Endothelial cell (in vitro differentiated cells): ENCODE measurements at regions not wholly inside any gene's neighbourhood (a gene's known extent, or its start where the extent isn't known, plus 50 kb on each side); places are given as distances from the start of the nearest gene placed in this dataset.
"Not testable (repeated sequence)": the region's sequence is repeated elsewhere in the genome, so short reads cannot be mapped to it uniquely, and the experiment has no call there.

ENCODE experiments used
- DNase-seq: peaks from one replicate; pipeline ENCODE4 v3.0.0; 2021; ENCODE audit warnings: low spot score
- H3K27ac Mint-ChIP-seq: one replicate; pipeline ENCODE4 v1.8.0; 2021; ENCODE audit warnings: mixed read lengths, inconsistent platforms; ENCODE audit not compliant: unreplicated experiment
- H3K27me3 Mint-ChIP-seq: one replicate; pipeline ENCODE4 v1.8.0; 2021; ENCODE audit warnings: mild to moderate bottlenecking, moderate library complexity, mixed read lengths, inconsistent platforms; ENCODE audit not compliant: unreplicated experiment
- H3K36me3 Mint-ChIP-seq: one replicate; pipeline ENCODE4 v1.8.0; 2021; ENCODE audit warnings: mild to moderate bottlenecking, low read depth, mixed read lengths, inconsistent platforms; ENCODE audit not compliant: unreplicated experiment
- H3K4me1 Mint-ChIP-seq: one replicate; pipeline ENCODE4 v1.8.0; 2021; ENCODE audit warnings: mild to moderate bottlenecking, mixed read lengths, inconsistent platforms; ENCODE audit not compliant: unreplicated experiment
- H3K4me3 Mint-ChIP-seq: one replicate; pipeline ENCODE4 v1.8.0; 2021; ENCODE audit warnings: mild to moderate bottlenecking, mixed read lengths, inconsistent platforms; ENCODE audit not compliant: unreplicated experiment
- H3K9me3 Mint-ChIP-seq: one replicate; pipeline ENCODE4 v1.8.0; 2021; ENCODE audit warnings: mixed read lengths, inconsistent platforms; ENCODE audit not compliant: unreplicated experiment
- TF ChIP-seq, protein P1 (sequence below): fragments of 200-600 bp; sonication (generic); IDR thresholded peaks from one replicate; pipeline ENCODE4 v1.5.0; 2021; ENCODE audit warnings: antibody characterized with exemption; ENCODE audit not compliant: unreplicated experiment

DNA sequence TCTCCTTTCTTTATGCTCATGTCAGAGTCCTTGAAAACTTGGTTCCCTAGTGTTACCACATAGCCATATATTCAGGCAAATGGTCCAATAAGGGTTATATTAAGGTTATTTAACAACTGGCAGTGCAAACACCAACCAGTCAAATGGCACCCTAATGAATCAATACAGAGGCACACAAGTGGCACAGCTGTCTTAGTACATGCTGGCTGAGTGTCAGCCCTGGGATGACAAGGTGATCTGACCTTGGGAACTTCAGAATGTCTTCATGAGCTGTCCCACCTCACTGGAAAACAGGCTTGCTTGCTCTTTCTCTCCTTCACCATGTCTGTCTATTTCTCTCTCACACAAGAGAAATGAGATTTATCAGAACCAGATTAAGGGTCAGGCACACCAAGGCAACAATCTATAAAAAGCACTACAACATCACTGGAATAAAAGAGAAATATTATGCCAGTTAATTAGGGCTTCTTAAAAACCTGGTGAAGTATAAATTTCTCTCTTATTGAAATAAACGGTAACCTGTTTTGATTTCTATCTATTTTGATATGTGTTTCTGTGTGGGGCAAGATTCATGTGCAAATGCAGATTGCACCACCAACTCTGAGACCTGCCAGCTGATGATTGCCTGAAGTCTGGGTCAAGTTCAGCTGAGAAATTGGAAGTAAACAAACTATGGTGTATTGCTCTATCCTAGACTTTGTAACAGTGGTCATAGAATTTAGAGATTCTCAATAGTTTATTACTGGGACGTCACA lies 140.7 kb downstream of the SREK1 start:
- Mint-ChIP-seq H3K36me3 (no peaks in the 10 kb centered on the region), H3K4me1 (no peaks in the 10 kb centered on the region), H3K27ac (no peak overlapping the region), H3K9me3 (no peaks in the 10 kb centered on the region), H3K4me3 (no peak overlapping the region), H3K27me3 (no peaks in the 10 kb centered on the region)
- TF ChIP-seq, protein P1, sequence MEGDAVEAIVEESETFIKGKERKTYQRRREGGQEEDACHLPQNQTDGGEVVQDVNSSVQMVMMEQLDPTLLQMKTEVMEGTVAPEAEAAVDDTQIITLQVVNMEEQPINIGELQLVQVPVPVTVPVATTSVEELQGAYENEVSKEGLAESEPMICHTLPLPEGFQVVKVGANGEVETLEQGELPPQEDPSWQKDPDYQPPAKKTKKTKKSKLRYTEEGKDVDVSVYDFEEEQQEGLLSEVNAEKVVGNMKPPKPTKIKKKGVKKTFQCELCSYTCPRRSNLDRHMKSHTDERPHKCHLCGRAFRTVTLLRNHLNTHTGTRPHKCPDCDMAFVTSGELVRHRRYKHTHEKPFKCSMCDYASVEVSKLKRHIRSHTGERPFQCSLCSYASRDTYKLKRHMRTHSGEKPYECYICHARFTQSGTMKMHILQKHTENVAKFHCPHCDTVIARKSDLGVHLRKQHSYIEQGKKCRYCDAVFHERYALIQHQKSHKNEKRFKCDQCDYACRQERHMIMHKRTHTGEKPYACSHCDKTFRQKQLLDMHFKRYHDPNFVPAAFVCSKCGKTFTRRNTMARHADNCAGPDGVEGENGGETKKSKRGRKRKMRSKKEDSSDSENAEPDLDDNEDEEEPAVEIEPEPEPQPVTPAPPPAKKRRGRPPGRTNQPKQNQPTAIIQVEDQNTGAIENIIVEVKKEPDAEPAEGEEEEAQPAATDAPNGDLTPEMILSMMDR: no peak
- no peak for DNase-seq

DNA sequence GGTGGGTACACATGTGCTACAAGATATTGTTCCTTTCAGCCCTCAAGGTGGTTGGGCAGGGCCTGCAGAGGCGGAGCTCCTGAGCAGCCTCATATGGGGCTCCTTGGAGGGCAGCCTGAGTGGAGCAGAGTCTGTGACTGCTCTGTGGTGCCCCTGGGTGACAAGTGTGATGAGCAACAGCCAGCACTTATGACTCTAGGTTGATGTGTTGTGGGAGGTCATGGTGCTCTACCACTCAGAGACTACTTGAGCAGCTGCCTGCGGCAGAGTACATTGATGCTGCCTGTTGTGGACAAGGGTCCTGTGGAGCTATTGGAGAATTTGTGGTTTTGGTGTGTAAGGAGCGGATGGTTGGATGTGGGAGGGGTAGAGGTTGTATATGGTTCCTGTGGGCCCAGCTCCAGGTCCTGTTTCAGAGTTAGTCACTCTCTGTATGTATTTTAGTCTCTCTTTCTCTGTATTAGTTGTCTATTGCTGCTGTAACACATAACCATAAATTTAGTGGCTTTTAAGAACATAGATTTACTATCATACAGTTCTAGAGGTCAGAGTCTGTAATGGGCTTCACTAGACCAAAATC lies 141.3 kb downstream of the SREK1 start:
- TF ChIP-seq, protein P1: no peak
- Mint-ChIP-seq H3K27me3 (no peaks in the 10 kb centered on the region), H3K9me3 (no peaks in the 10 kb centered on the region), H3K27ac (no peak overlapping the region), H3K4me3 (no peak overlapping the region), H3K4me1 (no peaks in the 10 kb centered on the region), H3K36me3 (no peaks in the 10 kb centered on the region)
- no peak for DNase-seq

DNA sequence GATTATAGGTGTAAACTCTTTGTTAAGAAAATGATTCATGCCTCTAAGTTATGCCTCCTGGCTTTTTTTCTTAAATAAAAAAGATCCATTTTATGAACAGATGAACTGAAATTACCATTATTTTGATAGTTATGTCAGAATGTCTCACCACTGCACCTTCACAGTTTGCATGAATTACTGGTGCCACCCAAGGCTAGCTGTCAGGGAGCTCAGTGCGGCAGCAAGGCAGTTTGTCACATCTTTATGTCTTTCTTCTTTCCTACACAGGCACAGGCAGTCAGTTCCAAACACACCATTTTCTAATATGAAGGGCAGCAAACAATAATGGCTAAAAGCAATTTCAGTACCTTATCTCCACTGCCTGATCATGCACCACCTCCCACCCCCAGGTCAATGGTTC lies 147.7 kb downstream of the SREK1 start:
- H3K27me3 Mint-ChIP-seq: peaks cover 1% of the 10 kb centered on the region
- H3K9me3 Mint-ChIP-seq: no peaks in the 10 kb centered on the region
- TF ChIP-seq, protein P1: no peak
- no peaks in the 10 kb centered on the region for H3K36me3 Mint-ChIP-seq
- H3K4me3 Mint-ChIP-seq: no peak overlapping the region
- H3K4me1 Mint-ChIP-seq: peaks cover 4% of the 10 kb centered on the region
- no peak for DNase-seq
- no peak overlapping the region for H3K27ac Mint-ChIP-seq

DNA sequence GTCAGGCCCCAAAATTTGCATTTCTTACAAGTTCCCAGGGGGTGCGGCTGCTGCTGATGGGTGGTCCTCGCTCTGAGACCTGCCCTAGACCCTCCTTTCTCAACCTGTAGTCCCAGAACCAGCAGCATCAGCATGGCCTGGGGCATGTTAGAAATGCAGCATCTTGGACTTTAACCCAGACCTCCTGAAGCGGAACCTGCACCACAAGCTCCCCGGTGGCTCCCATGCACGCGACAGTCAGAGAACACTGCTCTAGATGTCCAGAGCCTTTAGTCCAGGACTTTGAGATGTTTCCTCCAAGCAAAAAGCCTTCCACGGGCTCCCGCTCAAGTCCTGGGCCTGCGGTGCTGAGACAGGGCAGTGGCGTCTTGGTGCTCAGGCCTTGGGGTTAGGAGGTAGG lies 149.8 kb downstream of the SREK1 start:
- not testable (repeated sequence) for H3K4me1 Mint-ChIP-seq, DNase-seq, H3K27me3 Mint-ChIP-seq, H3K27ac Mint-ChIP-seq, H3K4me3 Mint-ChIP-seq, H3K36me3 Mint-ChIP-seq, H3K9me3 Mint-ChIP-seq

DNA sequence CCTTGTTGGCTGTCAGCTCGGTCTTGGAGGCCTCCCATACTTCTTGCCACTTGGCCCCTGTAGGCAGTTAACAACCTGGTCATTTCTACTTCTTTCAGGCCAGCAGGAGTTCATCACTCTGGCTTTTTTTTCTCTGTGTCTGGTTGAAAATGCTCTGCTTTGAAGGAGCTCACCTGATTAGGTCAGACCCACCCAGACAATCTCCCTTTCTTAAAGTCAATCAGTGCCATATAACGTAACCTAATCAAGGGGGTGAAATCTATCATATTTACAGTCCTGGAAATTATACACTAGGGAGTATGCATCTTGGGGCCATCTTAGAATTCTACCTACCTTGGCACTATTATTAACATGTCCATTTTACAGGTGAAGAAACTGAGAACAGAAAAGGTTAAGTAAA lies 155.4 kb downstream of the SREK1 start:
- Mint-ChIP-seq H3K36me3 (no peaks in the 10 kb centered on the region), H3K4me3 (no peak overlapping the region), H3K4me1 (no peaks in the 10 kb centered on the region), H3K9me3 (no peaks in the 10 kb centered on the region), H3K27me3 (peaks cover 4% of the 10 kb centered on the region), H3K27ac (no peak overlapping the region)
- TF ChIP-seq, protein P1: no peak
- DNase-seq: no peak
